ENCODE measurements at regions not wholly inside any gene's neighbourhood (a gene's known extent, or its start where the extent isn't known, plus 50 kb on each side); places are given as distances from the start of the nearest gene placed in this dataset.

GRCh38 chr5:93893075-93893474 is 151.7 kb upstream of the POU5F2 start:
- Histone ChIP-seq H3K4me2 (ENCODE audit: insufficient read depth, low read length) (no peak overlapping the region), H3K36me3 (ENCODE audit: insufficient read depth, low read length) (no peaks in the 10 kb centered on the region), H3K4me1 (ENCODE audit: insufficient read depth, low read length) (no peaks in the 10 kb centered on the region), H3K9me3 (ENCODE audit: low read depth, low read length) (no peaks in the 10 kb centered on the region), H3K4me3 (ENCODE audit: insufficient read depth, low read length) (no peak overlapping the region), H2AFZ (ENCODE audit: low read length) (no peak overlapping the region), H4K20me1 (ENCODE audit: insufficient read depth, low read length) (no peaks in the 10 kb centered on the region), H3K27ac (ENCODE audit: low read depth, low read length) (no peak overlapping the region), H3K27me3 (ENCODE audit: insufficient read depth, low read length) (no peaks in the 10 kb centered on the region), H3K79me2 (ENCODE audit: insufficient read depth, low read length) (no peaks in the 10 kb centered on the region)
- no peak for TF ChIP-seq CTCF (IDR thresholded peaks at IDR 0.05; ENCODE audit: extremely low read depth, low read depth, low read length)
- DNase-seq (ENCODE audit: insufficient read length, low spot score, missing footprints) = no peak

GRCh38 chr5:93892481-93892880 is 151.1 kb upstream of the POU5F2 start:
- Histone ChIP-seq H3K9me3 (ENCODE audit: low read depth, low read length) (no peaks in the 10 kb centered on the region), H4K20me1 (ENCODE audit: insufficient read depth, low read length) (no peaks in the 10 kb centered on the region), H3K79me2 (ENCODE audit: insufficient read depth, low read length) (no peaks in the 10 kb centered on the region), H3K36me3 (ENCODE audit: insufficient read depth, low read length) (no peaks in the 10 kb centered on the region), H2AFZ (ENCODE audit: low read length) (no peak overlapping the region), H3K27me3 (ENCODE audit: insufficient read depth, low read length) (no peaks in the 10 kb centered on the region), H3K4me2 (ENCODE audit: insufficient read depth, low read length) (no peak overlapping the region), H3K4me3 (ENCODE audit: insufficient read depth, low read length) (no peak overlapping the region), H3K4me1 (ENCODE audit: insufficient read depth, low read length) (no peaks in the 10 kb centered on the region), H3K27ac (ENCODE audit: low read depth, low read length) (no peak overlapping the region)
- no peak for TF ChIP-seq CTCF (IDR thresholded peaks at IDR 0.05; ENCODE audit: extremely low read depth, low read depth, low read length)
- no peak for DNase-seq (ENCODE audit: insufficient read length, low spot score, missing footprints)

- DNase-seq (ENCODE audit: insufficient read length, low spot score, missing footprints) = no peak
- Histone ChIP-seq H2AFZ (ENCODE audit: low read length) (no peak overlapping the region), H3K79me2 (ENCODE audit: insufficient read depth, low read length) (no peaks in the 10 kb centered on the region), H3K36me3 (ENCODE audit: insufficient read depth, low read length) (no peaks in the 10 kb centered on the region), H3K27me3 (ENCODE audit: insufficient read depth, low read length) (no peaks in the 10 kb centered on the region), H3K4me1 (ENCODE audit: insufficient read depth, low read length) (no peaks in the 10 kb centered on the region), H4K20me1 (ENCODE audit: insufficient read depth, low read length) (no peaks in the 10 kb centered on the region), H3K27ac (ENCODE audit: low read depth, low read length) (no peak overlapping the region), H3K4me3 (ENCODE audit: insufficient read depth, low read length) (no peak overlapping the region), H3K9me3 (ENCODE audit: low read depth, low read length) (no peaks in the 10 kb centered on the region), H3K4me2 (ENCODE audit: insufficient read depth, low read length) (no peak overlapping the region)
- no peak for TF ChIP-seq CTCF (IDR thresholded peaks at IDR 0.05; ENCODE audit: extremely low read depth, low read depth, low read length)
Measured at GRCh38 chr5:93891491-93892480, 150.4 kb upstream of the POU5F2 start.

- H3K79me2 ChIP-seq (ENCODE audit: insufficient read depth, low read length) = no peaks in the 10 kb centered on the region
- no peak overlapping the region for H3K4me2 ChIP-seq (ENCODE audit: insufficient read depth, low read length)
- H3K27ac ChIP-seq (ENCODE audit: low read depth, low read length) = no peak overlapping the region
- TF ChIP-seq CTCF (IDR thresholded peaks at IDR 0.05; ENCODE audit: extremely low read depth, low read depth, low read length) = no peak
- no peaks in the 10 kb centered on the region for H4K20me1 ChIP-seq (ENCODE audit: insufficient read depth, low read length)
- H3K4me3 ChIP-seq (ENCODE audit: insufficient read depth, low read length) = no peak overlapping the region
- no peak for DNase-seq (ENCODE audit: insufficient read length, low spot score, missing footprints)
- no peaks in the 10 kb centered on the region for H3K27me3 ChIP-seq (ENCODE audit: insufficient read depth, low read length)
- H3K36me3 ChIP-seq (ENCODE audit: insufficient read depth, low read length) = no peaks in the 10 kb centered on the region
- H3K4me1 ChIP-seq (ENCODE audit: insufficient read depth, low read length) = no peaks in the 10 kb centered on the region
- H3K9me3 ChIP-seq (ENCODE audit: low read depth, low read length) = no peaks in the 10 kb centered on the region
- H2AFZ ChIP-seq (ENCODE audit: low read length) = no peak overlapping the region
Measured at GRCh38 chr5:93890657-93891056, 149.3 kb upstream of the POU5F2 start.
